ENCODE measurements at regions not wholly inside any gene's neighbourhood (a gene's known extent, or its start where the extent isn't known, plus 50 kb on each side); places are given as distances from the start of the nearest gene placed in this dataset.

DNA sequence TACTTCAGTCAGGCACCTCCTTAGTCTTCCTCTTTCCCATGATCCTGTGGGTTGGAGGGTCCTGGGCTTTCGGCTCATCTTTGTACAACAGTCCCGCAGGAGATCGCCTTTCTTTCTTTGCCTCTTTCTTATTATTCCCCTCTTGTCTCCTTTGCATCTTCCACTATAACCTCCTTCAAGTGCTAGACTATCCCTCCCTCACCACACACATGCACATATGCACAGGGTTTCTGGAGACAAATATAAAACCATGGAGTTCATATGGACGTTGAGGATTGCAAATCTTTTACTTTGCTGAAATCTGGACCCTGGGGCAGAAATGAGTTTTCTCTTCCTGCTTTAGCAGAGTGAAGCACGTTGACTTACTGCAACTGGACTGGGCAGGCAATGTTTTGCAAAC, 80.3 kb downstream of the TMEM17 start:
- TF ChIP-seq CTCF (IDR thresholded peaks at IDR 0.05) = no peak
- no peak for TF ChIP-seq POLR2A (IDR thresholded peaks at IDR 0.05)
